Smooth muscle cell of the brain vasculature (primary cell): ENCODE measurements at regions not wholly inside any gene's neighbourhood (a gene's known extent, or its start where the extent isn't known, plus 50 kb on each side); places are given as distances from the start of the nearest gene placed in this dataset.
"Not testable (repeated sequence)": the region's sequence is repeated elsewhere in the genome, so short reads cannot be mapped to it uniquely, and the experiment has no call there.

Experiments used
- DNase-seq: peaks from one replicate; pipeline ENCODE4 v3.0.0-alpha.2; 2012; ENCODE audit warnings: low read depth, low spot score

DNA sequence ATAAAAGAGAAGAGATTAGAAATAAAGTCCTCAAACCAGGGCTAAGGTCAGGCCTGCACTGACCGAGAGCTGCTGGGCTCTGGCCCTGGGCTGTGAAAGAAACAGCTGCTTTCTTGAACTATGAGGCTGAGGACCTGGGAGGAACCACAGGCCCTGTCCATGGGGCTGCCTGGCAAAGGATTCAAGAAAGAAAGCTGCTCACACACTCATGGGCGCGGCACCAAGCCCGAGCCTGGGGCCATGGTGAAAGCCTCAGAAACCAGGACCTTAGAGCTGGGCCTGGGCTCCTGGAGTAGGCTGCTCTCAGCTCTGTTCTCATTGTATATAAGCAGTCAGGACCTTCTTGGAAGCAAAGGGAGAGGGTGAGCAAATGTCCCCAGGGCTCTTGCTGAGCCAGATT, 601.9 kb downstream of the RPIA start:
- not testable (repeated sequence) for DNase-seq

DNA sequence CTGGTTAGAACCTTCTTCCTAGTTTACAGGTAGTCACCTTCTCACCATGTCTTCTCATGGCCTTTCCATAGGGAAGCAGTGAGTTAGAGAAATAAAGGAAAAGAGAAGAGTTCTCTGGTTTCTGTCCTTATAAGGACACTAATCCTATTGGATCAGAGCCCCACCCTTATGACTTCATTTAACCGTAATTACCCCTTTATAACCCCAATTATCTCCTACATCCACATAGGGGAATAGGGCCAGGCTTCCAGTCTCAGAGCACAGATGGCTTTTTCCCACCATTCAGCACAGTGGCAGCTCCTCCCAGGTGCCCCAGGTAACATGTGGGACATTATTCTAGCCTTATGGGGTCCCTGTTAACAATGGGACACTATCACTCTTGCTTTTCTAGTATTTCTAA, 602.9 kb downstream of the RPIA start:
- not testable (repeated sequence) for DNase-seq

DNA sequence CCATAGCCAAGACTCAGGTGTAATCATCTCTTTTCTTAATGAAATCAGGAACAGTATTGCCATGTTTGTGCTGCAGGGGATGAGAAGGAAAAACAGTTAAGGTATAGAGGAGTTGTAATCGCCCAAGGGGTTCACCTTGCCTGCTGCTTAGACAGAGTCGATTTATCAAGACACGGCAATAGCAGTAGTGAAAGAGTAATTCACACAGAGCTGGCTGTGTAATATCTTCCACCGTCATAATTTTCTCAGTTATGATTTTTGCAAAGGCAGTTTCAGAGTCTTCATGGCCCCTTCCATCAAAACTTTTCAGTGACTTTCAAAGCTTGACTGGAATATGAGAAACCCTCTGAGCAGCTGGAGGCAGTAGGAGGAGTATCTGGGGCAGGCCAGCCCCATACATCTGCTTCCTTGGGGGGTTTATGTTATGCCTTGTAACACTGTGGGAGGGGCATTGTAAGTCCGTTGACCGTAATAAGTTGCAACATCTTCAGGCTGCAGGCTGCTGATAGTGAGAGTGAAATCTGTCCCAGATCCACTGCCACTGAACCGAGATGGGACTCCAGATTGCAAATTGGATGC, 605.4 kb downstream of the RPIA start:
- DNase-seq: not testable (repeated sequence)

DNA sequence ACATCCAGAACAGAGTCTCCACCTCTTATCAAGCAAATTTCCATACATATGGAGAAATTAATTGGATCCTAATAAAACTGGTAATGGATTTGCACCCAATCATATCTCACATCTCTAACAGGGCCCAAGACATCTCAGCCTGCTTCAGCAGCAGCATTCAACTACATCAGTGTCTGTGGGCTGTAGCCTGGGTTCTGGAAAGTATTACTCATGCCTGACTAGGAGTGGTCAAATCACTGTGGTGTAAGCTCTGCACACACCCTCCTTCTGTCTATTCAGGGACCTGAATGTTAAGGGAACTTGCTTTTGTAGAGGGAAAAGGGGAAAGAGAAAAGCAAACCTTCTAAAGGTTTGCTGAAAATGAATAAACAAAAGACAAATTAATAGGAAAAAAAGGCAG, 607.7 kb downstream of the RPIA start:
- not testable (repeated sequence) for DNase-seq

DNA sequence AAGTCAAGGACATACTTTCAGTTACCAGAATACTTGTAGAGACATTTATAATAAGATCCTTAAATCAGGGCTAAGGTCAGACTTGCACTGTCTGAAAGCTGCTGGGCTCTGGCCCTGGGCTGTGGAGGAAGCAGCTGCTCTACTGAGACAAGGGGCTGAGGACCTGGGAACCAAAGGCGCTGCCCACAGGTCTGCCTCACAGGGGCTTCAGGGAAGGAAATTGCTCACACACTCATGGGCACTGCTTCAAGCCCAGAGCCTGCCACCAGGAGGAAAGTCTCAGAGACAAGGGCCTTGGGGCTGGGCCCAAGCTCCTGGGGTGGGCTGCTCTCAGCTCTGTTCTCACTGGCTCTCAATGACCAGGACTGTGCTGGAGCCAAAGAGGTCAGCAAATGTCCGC, 614.1 kb downstream of the RPIA start:
- DNase-seq: not testable (repeated sequence)

DNA sequence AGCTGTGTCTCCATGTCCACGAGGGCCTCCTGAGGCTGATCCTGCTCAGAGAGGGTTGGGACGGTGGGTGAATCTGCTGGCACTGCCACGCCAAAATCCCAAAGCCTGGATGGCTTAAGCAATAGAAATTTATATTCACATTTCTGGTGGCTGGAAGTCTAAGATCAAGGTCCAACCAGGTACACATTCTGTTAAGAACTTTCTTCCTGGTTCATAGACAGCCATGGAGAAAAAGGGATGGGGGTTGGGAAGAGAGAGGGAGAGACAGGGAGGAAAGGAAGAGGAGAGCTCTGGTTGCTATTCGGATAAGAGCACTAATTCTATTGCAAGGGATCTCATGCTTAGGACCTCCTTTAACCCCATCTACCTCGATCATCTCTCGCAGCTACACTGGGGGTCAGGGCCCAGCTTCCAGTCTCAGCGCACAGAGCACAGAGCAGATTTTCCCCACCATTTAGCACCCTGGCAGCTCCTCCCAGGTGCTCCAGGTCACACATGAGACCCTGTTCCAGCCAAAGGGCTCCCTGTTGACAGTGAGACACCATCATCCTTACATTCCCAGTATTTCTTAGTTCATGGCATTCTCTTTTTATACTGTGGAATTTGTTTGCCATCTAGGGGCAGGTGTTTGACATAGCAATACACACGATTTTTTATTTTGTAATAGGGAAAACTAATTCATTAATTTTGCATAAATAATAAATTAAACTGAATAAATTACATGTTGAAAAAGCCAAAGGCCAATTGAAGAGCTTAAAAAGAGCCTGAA, 615.6 kb downstream of the RPIA start:
- not testable (repeated sequence) for DNase-seq

DNA sequence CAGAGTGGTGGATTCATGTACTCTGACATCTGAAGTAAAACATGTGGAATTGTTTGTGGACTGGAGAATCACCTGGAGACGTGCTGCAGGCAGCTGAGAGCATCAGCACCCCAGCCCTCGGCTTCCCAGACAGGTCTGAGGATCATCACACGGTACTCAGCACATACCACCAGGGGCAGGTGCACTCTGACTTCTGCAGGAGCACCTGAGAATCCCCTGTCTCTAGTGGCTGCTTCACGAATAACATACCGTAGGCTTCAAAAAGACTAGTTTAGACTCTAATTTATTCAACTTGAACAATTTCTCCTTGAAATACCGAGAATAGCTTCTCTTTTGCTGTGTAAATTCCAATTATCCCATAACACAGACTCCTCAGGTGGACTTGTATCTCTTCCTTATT, 627.5 kb downstream of the RPIA start:
- not testable (repeated sequence) for DNase-seq

DNA sequence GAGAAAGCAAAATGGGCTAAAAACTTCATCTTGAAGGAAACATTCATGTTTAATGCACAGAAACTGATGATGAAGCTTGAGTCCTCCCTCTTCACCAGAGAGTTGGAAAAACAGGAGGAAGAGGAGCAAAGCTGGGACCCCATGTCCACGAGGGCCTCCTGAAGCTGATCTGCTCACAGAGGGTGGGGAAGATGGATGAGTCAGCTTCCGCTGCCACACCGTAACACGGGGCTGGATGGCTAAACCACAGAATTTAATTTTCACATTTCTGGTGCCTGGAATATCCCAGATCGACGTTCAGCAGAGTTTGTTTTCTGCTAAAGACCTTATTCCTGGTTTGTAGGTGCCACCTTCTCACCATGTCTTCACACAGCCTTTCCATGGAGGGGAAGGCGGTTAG, 634.4 kb downstream of the RPIA start:
- DNase-seq: not testable (repeated sequence)

DNA sequence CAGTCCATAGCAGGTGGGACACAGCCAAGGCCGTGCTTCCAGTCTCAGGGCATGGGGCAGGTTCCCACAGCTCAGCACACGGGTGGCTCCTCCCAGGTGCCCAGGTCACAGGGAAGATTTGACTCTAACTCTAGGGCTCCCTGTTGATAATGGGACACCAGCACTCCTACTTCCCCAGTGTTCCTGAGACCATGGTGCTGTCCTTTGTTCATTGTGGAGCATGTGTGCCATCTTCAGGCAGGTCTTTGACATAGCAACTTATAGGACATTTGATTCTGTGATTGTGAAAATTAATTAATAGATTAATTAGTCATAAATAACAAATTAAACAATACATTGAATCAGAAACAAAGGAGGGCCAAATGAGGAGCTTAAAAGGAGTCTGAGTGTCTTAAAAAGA, 635.0 kb downstream of the RPIA start:
- not testable (repeated sequence) for DNase-seq

DNA sequence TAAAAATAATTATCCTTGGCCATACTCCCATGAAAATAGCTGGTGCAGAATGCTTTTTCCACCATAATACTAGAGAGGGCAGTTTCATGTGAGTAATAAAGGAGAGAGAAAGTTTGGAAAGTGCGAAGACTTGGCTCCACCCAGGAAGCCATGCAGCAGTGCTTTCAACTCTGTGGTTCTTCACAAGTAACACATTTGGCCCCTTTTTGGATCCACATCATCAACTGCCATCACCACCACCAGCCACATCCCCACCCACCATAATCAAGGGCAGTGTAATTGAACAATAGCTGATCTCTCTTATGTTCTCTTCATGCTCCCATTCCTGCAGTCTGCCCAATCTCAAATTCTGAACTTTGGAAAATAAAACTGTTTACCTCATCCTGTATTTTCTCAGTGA, 637.3 kb downstream of the RPIA start:
- not testable (repeated sequence) for DNase-seq
